Breast epithelium (tissue), 3 donors: ENCODE measurements at regions not wholly inside any gene's neighbourhood (a gene's known extent, or its start where the extent isn't known, plus 50 kb on each side); places are given as distances from the start of the nearest gene placed in this dataset.

Source experiments
- CTCF ChIP-seq, 3 donors: fragments of 450-650 bp; IDR thresholded peaks; one replicate each; pipeline ENCODE4 v1.5.1; 2016 to 2017; ENCODE audit warnings: antibody characterized with exemption in 3 of 3, mild to moderate bottlenecking in 3 of 3, moderate library complexity in 3 of 3
- POLR2A ChIP-seq: fragments of 450-650 bp; IDR thresholded peaks from one replicate; pipeline ENCODE4 v1.6.1; 2016; ENCODE audit warnings: antibody characterized with exemption, mild to moderate bottlenecking, moderate library complexity
- POLR2AphosphoS5 ChIP-seq, 3 donors: sonication (generic); formaldehyde crosslinking; IDR thresholded peaks; one replicate each; pipeline ENCODE4 v1.6.1; 2017; ENCODE audit warnings: antibody characterized with exemption in 3 of 3

DNA sequence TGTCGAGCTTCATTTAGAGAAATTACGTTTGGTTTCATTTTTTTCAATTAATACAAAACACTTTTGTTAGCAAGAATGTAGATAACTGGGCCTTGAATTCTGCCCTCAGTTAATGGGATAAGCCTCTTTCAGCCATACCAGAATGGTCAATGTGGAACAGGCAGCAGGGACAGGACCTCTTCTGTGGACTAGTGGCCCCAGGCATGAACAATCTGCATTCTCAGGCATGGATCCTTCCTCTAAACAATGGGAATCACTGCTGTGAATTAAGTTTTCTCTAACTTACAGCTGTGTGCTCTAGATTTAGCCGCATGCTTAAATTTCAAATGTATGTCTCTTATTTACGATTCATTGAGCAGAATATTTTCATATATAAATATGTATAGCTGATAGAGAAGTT, 237.7 kb upstream of the PRKCQ start:
- TF ChIP-seq POLR2A (no peak), CTCF (IDR thresholded peaks at IDR 0.05) (no peak), POLR2AphosphoS5 (IDR thresholded peaks at IDR 0.05) (no peak)
